GM19463 (cell line): ENCODE measurements at regions not wholly inside any gene's neighbourhood (a gene's known extent, or its start where the extent isn't known, plus 50 kb on each side); places are given as distances from the start of the nearest gene placed in this dataset.
A peak's percentile ranks its signal among the peaks of the same experiment; 100 is the strongest.
"Not testable (repeated sequence)": the region's sequence is repeated elsewhere in the genome, so short reads cannot be mapped to it uniquely, and the experiment has no call there.

Experiments
- ATAC-seq: cut with Tn5 transposase; IDR thresholded peaks from one replicate; pipeline ENCODE4 v1.9.1; 2021; ENCODE audit warnings: mild to moderate bottlenecking, moderate library complexity; ENCODE audit not compliant: unreplicated experiment

DNA sequence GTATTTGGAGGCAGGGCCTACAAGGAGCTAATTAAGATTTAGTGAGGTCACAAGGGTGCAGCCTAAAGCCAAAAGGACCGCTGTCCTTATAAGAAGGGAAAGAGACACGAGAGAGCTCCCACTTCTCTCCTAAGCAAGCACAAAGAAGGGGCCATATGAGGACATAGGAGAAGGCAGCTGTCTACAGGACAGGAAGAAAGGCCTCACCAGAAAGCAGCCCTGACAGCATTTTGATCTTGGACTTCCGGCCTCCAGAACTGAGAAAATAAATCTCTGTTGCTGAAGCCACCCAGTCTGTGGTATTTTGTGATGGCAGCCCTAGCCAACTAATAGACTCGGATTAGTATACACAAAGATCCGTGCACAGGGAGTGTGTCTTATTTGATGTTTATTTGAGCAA is 139.7 kb downstream of the B3GNT2 start:
- ATAC-seq = no peak

DNA sequence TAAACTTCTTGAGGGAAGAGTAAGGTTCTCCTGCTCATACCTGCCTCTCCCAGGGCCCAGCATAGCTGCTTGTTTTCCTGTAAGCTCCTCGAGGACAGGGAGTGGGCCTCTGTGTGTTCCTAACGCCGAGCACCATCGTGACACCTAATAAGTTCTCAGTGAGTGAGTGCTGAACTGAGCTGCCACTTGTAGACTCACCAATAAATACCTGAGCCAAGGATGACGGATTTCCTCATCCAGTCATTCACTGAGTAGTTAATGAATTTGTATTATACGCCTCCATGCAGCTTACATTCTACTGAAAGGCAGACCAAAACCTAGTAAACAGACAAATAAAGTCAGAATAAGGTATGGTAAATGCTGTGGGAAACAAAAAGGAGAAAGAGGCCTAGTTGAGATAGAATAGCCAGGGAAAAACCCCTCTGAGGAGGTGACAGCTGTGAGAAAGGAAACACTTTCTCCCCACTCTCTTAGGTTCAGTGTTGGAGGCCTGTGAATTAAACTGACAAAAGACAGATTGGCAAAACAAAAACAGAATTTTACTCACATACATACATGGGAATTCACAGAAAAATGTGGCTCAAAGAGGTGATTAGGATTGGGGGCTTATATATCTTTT is 138.6 kb downstream of the B3GNT2 start:
- peak; percentile 77 for ATAC-seq

DNA sequence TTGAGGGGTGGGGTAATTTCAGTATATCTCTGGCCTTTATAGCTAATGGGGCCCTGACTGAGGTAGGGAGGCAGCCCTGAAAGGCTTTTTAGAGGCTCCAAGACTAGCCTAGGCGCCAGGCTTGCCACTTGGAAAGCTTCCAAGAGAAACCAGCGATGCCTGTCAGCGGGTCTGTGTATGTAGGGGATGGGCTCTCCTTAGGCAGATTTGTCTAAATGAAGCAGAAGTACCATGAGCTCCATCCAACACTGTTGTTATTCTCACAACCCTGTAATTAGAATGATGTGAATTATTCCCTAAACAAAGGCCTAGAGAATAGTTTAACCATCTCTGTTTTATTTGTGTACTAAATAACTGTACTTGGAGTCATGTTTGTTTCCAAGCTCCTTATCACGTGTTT is 138.1 kb downstream of the B3GNT2 start:
- no peak for ATAC-seq

DNA sequence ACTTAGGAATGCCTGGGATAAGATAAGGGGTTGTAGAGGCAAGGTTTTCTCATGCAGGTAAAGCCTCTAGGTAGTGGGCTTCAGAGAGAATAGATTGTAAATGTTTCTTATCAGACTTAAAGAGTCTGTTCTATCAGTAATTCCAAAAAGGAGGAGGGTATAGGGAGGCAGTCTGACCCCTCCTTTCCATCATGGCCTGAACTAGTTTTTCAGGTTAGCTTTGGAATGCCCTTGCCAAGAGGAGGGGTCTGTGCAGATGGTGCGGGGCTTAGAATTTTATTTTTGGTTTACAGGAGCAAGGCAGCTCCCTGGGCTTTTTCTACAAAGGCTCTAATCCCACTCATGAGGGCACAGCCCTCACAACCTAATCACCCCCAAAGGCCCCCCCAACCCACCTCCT is 135.0 kb downstream of the B3GNT2 start:
- ATAC-seq = no peak

DNA sequence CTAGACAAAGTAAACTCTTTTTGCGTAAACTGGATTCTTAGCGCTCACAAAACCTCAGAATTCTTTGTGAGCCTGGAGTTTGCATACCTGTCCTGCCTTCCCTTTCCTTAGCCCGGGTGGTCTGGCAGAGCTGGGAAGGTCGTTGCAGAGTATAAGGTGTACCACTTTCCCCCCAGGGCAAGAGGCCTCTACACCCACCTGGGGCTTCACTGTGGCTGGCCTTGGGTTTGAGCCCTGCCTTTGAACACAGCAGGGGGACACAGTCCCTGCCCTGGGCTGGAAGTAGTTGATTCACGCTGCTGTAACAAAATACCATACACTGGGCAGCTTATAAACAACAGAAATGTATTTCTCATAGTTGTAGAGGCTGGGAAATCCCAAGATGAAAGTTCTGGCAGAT is 133.9 kb downstream of the B3GNT2 start:
- no peak for ATAC-seq

DNA sequence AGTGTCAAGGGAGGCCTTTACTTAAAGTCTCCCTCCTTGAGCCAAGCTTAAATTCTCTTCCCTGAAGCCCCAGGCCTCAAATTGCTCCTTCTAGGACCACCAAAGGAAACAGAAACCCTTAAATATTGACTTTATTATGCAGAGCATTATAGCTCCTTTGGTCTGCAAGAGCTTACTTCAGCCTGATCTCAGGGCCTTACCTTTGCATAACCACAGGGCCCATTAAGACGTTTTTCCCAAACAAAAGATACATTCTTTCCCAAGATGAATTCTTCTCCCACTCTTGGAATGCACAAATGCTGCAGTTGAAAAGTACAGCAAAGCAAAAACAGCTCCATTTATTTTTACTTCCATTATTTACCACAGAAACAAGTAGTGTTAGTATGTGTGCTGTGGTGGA is 130.8 kb downstream of the B3GNT2 start:
- no peak for ATAC-seq

DNA sequence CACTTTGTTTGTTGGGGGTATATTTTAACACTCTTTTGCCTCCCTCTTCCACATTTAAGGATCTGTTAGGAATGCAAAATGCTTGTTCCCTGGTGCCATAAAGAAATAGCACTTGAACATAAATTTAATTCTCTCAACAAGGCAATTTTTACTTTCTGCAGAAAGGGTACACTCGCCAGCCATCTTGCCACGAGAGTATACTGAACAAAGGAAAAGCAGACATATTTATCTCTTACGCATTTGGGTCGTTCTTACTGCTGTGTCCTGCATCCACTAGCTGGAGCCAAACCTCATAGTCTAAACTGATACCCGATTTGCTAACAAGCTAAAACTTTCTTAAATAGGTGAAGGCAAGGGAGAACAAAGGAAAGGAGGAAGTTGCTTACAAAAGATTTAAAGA is 129.5 kb downstream of the B3GNT2 start:
- ATAC-seq = no peak

DNA sequence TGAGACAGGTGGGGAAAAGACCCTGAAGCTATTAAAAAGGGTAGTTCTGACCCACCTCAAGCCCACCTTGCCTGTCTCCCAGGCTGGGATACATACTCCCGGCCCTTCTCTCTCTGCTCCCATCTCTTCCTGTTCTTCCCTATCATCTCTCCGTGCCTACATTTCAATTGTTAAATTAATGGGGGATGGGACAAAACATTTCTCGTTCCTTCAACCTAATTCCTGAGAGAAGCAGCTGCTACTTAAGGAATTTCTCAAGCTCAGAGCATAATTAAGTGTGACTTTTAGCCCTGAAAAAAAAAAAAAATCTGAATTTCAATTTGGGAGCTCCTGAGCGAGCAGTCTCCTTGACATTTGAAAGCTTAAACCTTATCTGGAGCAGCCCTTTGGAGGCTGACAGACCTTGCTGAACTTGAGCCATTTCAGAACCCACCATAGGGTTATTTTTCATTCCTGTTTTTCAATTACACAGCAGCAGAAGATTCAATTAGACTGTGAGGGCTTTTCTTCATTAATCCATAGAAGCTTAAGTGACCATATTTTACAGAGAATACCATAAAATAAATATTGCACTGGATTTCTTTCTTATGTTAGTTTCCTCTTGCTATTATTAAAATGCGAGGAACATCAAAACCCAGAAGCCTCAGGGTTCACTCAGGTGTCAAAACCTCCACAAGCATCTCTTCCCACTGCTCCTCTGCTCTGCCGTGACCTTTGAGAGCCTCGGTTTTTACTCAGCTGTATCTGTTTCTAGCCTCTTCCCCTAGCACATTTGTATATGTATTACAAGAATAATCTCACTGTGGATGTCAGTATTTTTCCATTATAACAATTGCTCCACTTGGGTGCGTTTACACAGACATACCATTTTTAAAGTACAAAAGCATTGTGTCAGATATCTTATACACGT is 125.7 kb downstream of the B3GNT2 start:
- ATAC-seq = no peak

DNA sequence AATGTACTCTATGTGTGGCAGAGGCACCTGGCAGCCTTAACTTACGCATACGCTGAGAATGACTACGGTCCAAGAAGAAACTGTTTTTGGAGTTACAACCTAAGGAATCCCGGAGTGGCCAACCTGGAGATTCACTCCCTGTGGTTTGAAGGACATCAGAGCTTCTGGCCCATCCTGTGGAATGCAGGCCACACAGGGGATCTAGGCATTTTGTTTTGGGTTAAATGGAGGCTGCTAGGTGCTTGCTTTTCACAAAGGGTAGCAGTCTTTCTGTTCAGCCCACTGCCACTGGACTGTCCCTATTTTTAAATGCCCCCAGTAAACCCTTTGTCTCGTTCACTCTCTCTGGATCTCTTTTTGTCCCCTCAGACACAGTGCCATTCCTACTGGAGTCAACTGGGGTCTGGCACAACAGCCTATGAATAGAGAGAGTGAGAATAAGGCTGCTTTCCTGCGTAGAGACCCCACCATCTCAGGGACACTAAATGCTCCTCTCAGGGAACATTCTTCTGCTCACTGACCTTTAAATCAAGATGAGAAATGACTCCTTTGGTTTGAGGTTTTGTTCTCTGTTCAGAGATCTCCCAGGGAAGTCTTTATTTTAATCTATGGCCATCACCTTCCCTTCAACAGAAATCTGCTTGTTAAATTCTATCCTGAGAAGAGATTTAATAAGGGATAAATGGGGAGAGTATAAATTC is 124.9 kb downstream of the B3GNT2 start:
- no peak for ATAC-seq

DNA sequence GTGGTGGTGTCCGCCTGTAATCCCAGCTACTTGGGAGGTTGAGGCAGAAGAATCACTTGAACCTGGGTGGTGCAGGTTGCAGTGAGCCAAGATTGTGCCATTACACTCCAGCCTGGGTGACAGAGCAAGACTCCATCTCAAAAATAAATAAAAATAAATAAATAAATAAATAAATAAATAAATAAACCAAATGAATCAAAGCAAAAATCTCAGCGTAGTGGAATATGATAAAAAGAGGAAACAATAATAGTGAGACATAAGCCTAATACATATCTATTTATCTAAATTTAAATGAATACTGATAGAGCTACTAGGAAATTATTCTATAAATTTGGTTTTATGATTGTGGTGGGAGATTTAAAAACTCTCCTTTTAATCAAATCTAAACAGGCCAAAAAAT is 124.2 kb downstream of the B3GNT2 start:
- ATAC-seq = not testable (repeated sequence)

DNA sequence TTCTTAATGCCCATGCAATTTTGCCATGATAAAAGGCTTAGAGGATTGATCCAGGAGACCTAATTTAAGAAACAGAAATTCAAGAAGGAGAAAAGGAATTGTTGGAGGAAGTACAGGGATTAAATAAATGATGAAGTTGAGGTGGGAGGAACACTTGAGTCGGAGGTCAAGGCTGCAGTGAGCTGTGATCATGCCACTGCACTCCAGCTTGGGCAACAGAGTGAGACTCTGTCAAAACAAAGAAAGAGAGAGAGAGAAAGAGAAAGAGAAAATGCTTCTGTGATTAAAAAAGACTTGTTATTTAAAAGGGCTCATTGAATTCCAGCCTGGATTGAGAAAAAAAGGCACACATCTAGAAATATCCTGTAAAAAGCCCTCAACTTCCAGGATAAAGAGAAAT is 123.2 kb downstream of the B3GNT2 start:
- no peak for ATAC-seq

DNA sequence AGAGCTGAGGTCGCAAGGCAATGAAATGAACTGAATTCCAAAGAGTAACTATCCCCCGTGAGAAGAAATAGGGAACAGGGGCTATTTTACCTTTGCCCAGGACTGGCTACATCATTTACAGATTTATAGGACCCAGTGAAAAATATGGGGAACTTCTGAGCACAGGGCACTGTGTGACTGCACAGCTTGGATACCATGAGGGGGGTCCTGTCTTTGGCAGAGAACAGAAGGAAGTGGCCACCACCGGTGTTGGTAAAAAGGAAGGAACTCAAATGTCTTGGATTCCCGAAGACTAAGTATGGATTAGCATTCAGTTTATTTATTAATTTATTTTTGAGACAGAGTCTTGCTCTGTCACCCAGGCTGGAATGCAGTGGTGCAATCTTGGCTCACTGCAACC is 119.6 kb downstream of the B3GNT2 start:
- ATAC-seq = no peak

DNA sequence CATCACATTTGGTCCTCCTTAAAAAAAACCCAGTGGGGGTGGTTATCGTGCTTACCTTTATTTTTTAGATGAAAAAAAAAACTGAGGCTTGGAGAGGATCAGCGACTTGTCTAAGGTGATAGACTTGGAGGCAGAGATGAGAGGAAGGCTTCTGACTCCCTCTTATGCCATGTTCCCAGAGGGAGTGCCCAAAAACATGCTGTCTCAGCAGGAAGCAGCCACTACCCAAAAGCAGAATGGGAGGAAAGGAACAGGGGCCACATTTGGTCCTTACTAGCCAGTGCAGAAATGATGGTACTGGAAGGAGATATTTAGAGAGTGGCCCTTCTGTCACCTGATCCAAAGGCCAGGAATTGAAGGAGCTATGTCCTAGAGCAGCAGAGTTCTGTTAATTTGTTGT is 118.4 kb downstream of the B3GNT2 start:
- no peak for ATAC-seq

DNA sequence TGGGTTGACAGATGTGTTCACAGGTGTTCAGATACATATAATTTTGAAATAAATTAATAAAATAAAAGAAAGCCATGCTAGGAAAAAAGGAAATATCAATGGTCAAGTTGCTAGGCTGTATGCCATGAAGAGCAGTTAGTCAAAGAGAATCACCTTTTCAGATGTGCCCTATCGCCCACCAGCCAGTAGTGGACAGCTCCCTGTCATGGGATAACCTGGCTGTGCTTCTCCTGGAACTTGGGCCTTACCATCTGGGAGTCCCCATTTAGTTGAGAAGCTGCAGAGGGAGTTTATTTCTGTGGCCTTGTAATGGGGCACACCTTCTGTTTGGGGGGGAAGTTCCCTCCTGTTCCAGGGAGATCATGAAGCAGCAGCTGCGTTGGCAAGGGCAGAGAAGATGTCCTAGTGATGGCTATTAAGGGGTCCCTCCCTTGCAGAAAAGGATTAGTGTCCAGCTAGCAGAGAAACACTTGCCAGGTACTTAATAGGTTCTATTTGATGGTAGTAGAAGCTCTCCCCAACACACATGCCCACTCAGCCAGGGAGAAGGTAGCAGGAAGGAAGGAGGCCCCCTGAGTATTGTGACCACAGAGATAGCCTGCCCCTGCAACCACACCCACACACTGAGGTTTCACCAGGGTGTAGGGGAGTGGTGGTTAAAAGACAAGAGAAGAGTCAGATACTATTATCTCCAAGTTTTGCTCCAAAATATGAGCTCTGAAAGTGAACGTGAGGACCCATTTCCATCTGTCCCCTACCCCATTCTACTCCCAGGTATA is 117.7 kb downstream of the B3GNT2 start:
- ATAC-seq = peak; percentile 81

DNA sequence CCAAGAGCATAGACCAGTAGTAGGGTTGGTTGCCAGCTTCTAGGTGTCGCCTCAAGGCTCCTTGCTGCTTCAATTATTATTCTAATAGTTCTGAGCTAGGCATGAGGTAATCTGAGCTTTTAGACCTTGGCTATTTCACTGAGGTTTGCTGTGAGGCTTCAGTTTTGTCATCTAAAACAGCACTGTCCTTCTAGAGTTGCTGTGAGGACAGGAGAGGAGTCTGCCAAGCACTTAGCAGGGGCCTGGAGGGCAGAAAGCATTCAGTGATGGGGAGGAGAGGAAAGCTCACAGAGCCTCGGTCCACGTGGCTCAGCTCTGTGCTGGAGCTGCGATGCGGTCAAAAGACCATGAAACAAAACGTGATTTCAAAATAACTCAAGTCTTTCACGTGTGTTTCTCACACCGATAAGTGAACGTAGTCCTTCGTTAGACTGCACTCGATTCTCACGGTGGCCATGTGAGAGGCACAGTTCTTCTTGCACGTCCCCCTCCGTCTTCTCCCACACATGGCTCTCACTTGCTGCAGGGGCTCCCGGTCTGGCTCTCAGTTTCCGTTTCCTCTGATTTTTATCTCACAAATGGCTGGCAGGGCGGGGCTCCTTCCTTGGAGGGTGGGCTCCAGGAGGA is 113.7 kb downstream of the B3GNT2 start:
- ATAC-seq = peak; percentile 43

DNA sequence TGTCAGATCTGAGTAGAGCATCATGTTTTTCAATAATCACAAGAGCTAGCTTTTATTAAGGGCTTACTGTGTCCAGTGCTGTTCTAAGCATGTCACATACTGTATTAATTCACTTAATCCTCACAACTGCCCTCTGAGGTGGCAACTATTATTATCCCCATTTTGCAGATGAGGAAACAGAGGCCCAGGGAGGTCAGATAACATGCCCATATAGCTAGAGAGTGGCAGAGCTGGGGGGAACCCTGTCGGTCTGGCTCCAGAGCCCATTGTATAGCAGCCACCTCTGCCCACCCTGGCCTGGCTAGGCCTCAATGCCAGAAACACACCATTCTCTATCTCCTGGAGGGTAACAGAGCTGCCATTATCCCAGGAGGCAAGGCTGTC is 113.2 kb downstream of the B3GNT2 start:
- no peak for ATAC-seq

DNA sequence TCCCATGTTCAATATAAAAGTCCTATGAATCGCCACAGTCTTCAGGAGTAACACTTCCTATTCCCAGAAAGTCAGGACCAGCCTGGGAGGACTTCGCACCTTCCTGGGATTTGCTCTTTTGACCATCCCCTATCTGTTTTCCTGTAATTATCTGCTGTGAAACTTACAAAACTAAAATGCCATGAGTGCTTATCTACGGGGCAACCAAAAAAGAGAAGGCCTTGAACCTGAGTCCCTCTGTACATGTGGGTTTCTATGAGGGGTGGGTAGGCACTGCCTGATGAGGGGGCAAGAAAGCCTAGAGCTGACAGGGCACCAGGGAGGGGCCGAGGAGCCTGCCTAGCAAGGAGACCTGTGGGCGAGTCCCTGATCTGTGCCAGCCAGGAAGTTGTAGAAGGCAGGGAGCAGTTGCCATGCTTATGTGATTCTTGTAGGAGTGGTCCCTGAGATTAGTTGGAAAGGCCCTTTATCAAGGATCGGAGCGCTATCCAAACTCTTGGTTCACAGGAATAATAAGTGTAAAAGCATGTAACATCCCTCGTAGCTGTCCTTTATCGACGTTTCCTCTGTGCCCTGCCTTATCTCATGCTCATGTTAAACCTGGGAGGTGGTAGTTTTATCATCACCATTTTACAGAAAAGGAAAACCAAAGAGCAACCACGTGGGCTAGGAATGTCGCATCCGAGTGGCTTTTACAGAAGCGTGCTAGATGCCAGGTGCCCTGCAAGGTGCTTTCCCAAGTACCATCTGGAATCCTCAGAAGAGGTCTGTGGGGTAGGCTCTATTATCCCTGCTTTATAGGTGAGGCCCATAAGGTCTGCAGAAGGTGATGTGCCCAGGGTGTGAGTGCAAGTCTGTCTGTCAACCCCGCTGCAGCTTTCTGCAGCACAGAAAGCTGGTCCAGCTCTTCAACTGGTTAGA is 111.8 kb downstream of the B3GNT2 start:
- no peak for ATAC-seq

DNA sequence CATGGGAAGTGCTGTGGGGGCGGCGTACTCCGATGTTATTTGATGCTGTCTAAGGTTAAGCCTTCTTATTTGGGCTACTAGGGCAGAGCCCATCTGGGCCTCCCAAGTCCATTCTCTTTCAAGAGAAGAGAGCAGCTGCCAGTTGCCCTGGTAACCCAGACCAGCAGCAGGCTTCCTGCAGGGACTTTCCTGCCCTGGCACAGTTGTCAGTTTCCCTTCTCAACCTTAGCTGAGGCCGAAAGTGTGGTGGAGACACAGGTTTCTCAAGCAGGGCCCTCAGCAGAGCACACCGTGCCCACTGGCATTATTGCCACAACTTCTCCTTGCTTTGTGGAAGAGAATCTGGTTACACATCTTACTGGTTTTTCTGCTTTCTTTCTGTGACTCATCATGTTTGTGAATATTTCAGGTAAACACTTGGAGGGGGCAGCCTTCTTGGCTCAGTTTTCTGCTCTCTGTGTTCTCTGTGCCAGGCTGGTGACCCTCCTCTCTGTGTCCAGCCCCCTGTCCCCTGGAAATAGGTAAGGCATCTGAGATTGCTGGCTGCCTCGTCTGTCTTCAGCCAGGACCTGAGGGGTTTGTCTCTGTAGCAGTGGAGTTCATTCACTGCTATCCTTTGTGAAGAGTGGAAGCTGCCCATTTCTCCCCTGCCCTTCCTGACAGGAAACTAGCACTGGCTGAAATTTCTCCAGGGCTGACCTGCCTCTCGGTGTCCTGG is 111.0 kb downstream of the B3GNT2 start:
- peak; percentile 57 for ATAC-seq
